ENCODE measurements at regions not wholly inside any gene's neighbourhood (a gene's known extent, or its start where the extent isn't known, plus 50 kb on each side); places are given as distances from the start of the nearest gene placed in this dataset.
"Not testable (repeated sequence)": the region's sequence is repeated elsewhere in the genome, so short reads cannot be mapped to it uniquely, and the experiment has no call there.

DNA sequence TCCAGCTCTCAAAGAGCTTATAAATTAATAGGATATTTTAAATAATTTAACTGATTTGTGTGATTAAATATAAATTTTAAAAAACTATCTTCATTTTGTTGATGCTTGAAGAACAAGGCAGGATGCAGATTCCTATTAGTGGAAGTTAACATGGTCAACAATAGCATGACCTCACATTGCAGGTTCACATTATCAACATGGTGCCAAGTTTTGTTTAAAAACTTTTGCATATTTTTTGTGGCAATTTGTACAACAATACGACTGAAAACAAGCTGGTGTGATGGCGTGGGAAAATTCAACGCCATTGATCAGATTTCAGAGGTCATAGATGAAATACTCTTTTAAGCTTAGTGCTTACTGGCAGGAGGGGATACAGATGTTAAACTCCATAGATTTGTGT lies 114.1 kb upstream of the MYO10 start:
- TF ChIP-seq POLR2AphosphoS5 (IDR thresholded peaks at IDR 0.05; ENCODE audit: borderline replicate concordance, low read depth, low read length) (no peak), EZH2 (IDR thresholded peaks at IDR 0.05) (no peak), FOXP2 (optimal IDR thresholded peaks at IDR 0.05; ENCODE audit: control extremely low read depth, extremely low read length, insufficient read depth) (no peak)
- no peak for DNase-seq (ENCODE audit: low read depth, low spot score)
- Histone ChIP-seq H3K9me3 (ENCODE audit: low read depth, low read length) (no peaks in the 10 kb centered on the region), H3K4me3 (no peak overlapping the region), H3K9ac (ENCODE audit: insufficient read length) (no peak overlapping the region), H3K27ac (no peak overlapping the region), H3K36me3 (ENCODE audit: insufficient read depth, low read length) (no peaks in the 10 kb centered on the region)

DNA sequence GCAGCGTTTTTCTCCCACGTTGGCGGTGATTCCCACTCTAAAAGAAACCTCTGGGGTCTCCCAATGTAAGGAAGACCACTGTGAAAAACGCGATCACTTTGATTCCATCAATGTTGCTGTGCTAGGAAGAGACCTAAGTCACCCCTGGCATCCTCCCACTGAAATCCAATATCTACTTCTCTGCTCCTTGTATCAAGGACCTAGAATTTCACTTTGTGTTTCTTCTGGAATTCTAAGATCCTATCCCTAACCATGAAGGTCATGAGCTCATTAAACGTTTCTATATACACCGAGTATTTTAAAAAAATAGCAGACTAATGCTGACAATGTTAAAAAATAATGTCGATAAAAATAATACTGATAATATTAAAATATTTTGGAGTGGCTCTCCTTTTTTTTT lies 118.8 kb upstream of the MYO10 start:
- Histone ChIP-seq H3K27ac (no peak overlapping the region), H3K4me3 (no peak overlapping the region), H3K9ac (ENCODE audit: insufficient read length) (no peak overlapping the region), H3K9me3 (ENCODE audit: low read depth, low read length) (no peaks in the 10 kb centered on the region), H3K36me3 (ENCODE audit: insufficient read depth, low read length) (no peaks in the 10 kb centered on the region)
- DNase-seq (ENCODE audit: low read depth, low spot score), result no peak
- no peak for TF ChIP-seq FOXP2 (optimal IDR thresholded peaks at IDR 0.05; ENCODE audit: control extremely low read depth, extremely low read length, insufficient read depth)
- no peak for TF ChIP-seq EZH2 (IDR thresholded peaks at IDR 0.05)
- TF ChIP-seq POLR2AphosphoS5 (IDR thresholded peaks at IDR 0.05; ENCODE audit: borderline replicate concordance, low read depth, low read length), result no peak

DNA sequence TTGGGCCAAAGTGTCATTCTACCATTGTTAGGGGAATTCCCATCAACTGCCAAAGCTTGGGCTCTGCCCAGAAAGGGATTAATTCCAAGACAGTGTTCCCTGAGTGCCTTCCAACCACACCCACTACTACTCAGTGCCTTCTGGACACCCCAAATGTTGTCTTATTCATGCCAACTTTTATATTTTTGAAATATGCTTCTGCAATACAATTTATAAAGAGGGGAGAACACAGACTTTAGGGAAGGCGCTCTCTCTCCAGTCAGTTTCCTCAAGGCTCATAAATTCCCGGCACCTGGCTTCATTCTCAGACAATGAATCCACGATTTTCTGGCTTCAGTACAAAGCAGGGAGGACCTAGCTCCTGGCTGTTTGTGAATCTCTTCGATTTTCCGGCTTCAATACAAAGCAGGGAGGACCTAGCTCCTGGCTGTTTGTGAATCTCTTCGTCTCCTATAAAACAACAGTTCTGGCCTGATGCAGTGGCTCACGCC lies 120.1 kb upstream of the MYO10 start:
- no peak for DNase-seq (ENCODE audit: low read depth, low spot score)
- H3K36me3 ChIP-seq (ENCODE audit: insufficient read depth, low read length), result no peaks in the 10 kb centered on the region
- H3K9ac ChIP-seq (ENCODE audit: insufficient read length), result no peak overlapping the region
- TF ChIP-seq EZH2 (IDR thresholded peaks at IDR 0.05), result no peak
- TF ChIP-seq FOXP2 (optimal IDR thresholded peaks at IDR 0.05; ENCODE audit: control extremely low read depth, extremely low read length, insufficient read depth), result no peak
- no peak for TF ChIP-seq POLR2AphosphoS5 (IDR thresholded peaks at IDR 0.05; ENCODE audit: borderline replicate concordance, low read depth, low read length)
- H3K9me3 ChIP-seq (ENCODE audit: low read depth, low read length), result no peaks in the 10 kb centered on the region
- H3K4me3 ChIP-seq, result no peak overlapping the region
- H3K27ac ChIP-seq, result no peak overlapping the region

DNA sequence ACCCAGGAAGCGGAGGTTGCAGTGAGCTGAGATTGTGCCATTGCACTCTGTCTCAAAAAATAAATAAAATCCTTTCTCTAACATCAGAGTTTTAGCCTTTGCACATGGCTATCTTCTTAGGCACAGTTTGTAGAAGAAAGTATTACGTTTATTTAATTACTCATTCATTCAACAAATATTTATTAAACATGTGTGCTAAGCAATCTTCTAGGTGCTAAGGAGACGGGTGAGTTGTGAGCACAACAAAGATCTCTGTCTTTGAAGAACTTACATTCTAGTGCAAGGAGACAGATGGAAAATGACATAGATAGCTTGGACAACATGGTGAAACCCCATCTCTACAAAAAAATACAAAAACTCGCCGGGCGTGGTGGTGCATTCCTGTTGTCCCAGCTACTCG lies 122.3 kb upstream of the MYO10 start:
- Histone ChIP-seq H3K36me3 (ENCODE audit: insufficient read depth, low read length) (no peaks in the 10 kb centered on the region), H3K27ac (no peak overlapping the region), H3K9me3 (ENCODE audit: low read depth, low read length) (no peaks in the 10 kb centered on the region), H3K4me3 (no peak overlapping the region), H3K9ac (ENCODE audit: insufficient read length) (no peak overlapping the region)
- TF ChIP-seq EZH2 (IDR thresholded peaks at IDR 0.05), result no peak
- TF ChIP-seq POLR2AphosphoS5 (IDR thresholded peaks at IDR 0.05; ENCODE audit: borderline replicate concordance, low read depth, low read length), result no peak
- TF ChIP-seq FOXP2 (optimal IDR thresholded peaks at IDR 0.05; ENCODE audit: control extremely low read depth, extremely low read length, insufficient read depth), result no peak
- DNase-seq (ENCODE audit: low read depth, low spot score), result no peak

DNA sequence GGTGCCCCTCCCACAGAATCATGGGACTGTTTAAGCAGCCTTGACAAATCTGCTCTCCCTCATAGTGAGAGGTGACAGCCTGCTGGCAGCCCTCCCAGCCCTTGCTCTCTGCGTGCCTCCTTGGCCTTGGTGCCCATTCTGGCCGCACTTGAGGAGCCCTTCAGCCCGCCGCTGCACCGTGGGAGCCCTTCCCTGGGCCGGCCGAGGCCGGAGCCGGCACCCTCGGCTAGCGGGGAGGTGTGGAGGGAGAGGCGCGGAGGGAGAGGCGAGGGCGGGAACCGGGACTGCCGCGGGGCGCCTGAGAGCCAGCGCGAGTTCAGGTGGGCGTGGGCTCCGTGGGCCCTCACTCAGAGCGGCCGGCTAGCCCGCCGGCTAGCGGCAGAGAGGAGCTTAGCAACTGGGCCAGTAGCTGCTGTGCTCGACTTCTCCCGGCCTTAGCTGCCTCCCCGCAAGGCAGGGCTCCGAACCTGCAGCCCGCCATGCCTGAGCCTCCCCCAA lies 125.9 kb upstream of the MYO10 start:
- TF ChIP-seq FOXP2 (optimal IDR thresholded peaks at IDR 0.05; ENCODE audit: control extremely low read depth, extremely low read length, insufficient read depth), result no peak
- no peak for TF ChIP-seq EZH2 (IDR thresholded peaks at IDR 0.05)
- TF ChIP-seq POLR2AphosphoS5 (IDR thresholded peaks at IDR 0.05; ENCODE audit: borderline replicate concordance, low read depth, low read length), result no peak
- Histone ChIP-seq H3K9me3 (ENCODE audit: low read depth, low read length) (no peaks in the 10 kb centered on the region), H3K4me3 (no peak overlapping the region), H3K36me3 (ENCODE audit: insufficient read depth, low read length) (no peaks in the 10 kb centered on the region), H3K27ac (no peak overlapping the region), H3K9ac (ENCODE audit: insufficient read length) (no peak overlapping the region)
- no peak for DNase-seq (ENCODE audit: low read depth, low spot score)

DNA sequence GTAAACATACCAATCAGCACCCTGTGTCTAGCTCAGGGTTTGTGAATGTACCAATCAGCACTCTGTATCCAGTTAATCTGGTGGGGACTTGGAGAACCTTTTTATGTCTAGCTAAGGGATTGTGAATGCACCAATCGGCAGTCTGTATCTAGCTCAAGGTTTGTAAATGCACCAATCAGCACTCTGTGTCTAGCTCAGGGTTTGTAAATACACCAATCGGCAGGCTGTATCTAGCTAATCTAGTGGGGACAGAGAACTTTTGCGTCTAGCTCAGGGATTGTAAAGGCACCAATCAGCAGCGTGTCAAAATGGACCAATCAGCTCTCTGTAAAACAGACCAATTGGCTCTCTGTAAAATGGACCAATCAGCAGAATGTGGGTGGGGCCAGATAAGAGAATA lies 126.7 kb upstream of the MYO10 start:
- H3K4me3 ChIP-seq; H3K9ac ChIP-seq (ENCODE audit: insufficient read length); DNase-seq (ENCODE audit: low read depth, low spot score); H3K9me3 ChIP-seq (ENCODE audit: low read depth, low read length); H3K36me3 ChIP-seq (ENCODE audit: insufficient read depth, low read length); H3K27ac ChIP-seq: not testable (repeated sequence)

DNA sequence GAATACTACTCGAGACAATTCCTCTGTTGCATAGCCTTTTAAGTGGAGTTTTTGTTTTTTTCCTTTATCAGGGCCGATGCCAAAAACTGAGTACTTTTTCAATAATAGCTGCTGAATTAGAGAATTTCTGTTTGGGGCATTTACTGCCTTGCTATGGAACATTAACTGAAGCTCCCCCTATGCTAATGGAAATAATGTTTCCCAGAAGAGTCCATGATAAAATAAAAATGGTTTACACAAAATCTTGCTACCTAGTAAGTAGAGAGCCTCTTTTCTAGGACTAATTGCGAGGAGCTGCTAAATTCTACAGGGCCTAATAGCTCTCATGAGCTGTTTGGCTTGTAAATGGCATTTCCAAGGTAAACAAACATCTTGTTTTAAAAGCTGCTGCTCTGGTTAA lies 128.2 kb upstream of the MYO10 start:
- H3K4me3 ChIP-seq, result no peak overlapping the region
- H3K9ac ChIP-seq (ENCODE audit: insufficient read length), result no peak overlapping the region
- no peaks in the 10 kb centered on the region for H3K36me3 ChIP-seq (ENCODE audit: insufficient read depth, low read length)
- H3K9me3 ChIP-seq (ENCODE audit: low read depth, low read length), result no peaks in the 10 kb centered on the region
- no peak for DNase-seq (ENCODE audit: low read depth, low spot score)
- no peak overlapping the region for H3K27ac ChIP-seq
- TF ChIP-seq FOXP2 (optimal IDR thresholded peaks at IDR 0.05; ENCODE audit: control extremely low read depth, extremely low read length, insufficient read depth) (no peak), EZH2 (IDR thresholded peaks at IDR 0.05) (no peak), POLR2AphosphoS5 (IDR thresholded peaks at IDR 0.05; ENCODE audit: borderline replicate concordance, low read depth, low read length) (no peak)

DNA sequence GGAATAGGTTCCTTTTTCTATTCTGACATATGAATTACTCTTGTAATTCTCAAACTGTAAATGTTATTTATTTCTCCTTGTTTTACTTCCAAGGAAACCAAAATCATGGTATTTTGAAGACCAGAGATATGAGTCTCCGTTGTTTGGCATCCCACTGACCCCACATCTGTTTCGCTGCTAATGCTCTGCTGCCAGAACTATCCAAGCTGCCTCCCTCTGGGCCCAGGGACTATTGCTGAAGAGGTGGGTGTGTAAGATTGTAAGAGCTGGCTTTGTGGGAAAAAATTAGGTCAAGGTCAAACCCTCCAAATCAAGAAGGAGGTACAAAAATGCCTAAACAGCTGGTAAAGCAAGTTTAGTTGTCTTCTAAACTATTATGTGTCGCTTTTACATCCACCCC lies 129.4 kb upstream of the MYO10 start:
- no peaks in the 10 kb centered on the region for H3K36me3 ChIP-seq (ENCODE audit: insufficient read depth, low read length)
- H3K4me3 ChIP-seq, result no peak overlapping the region
- no peaks in the 10 kb centered on the region for H3K9me3 ChIP-seq (ENCODE audit: low read depth, low read length)
- TF ChIP-seq EZH2 (IDR thresholded peaks at IDR 0.05) (no peak), FOXP2 (optimal IDR thresholded peaks at IDR 0.05; ENCODE audit: control extremely low read depth, extremely low read length, insufficient read depth) (no peak), POLR2AphosphoS5 (IDR thresholded peaks at IDR 0.05; ENCODE audit: borderline replicate concordance, low read depth, low read length) (no peak)
- H3K9ac ChIP-seq (ENCODE audit: insufficient read length), result no peak overlapping the region
- no peak overlapping the region for H3K27ac ChIP-seq
- DNase-seq (ENCODE audit: low read depth, low spot score), result no peak

DNA sequence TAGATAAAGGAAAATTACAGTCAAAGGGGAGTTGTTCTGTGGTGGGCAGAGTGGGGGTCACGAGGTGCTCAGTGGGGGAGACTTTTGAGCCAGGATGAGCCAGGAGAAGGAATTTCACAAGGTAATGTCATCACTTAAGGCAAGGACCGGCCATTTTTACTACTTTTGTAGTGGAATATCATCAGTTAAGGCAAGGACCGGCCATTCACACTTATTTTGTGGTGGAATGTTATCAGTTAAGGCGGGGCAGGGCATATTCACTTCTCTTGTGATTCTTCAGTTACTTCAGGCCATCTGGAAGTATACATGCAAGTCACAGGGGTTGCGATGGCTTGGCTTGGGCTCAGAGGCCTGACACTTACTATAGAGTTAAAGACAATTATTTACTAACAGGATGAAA lies 129.9 kb upstream of the MYO10 start:
- H3K36me3 ChIP-seq (ENCODE audit: insufficient read depth, low read length); DNase-seq (ENCODE audit: low read depth, low spot score); H3K9ac ChIP-seq (ENCODE audit: insufficient read length); H3K9me3 ChIP-seq (ENCODE audit: low read depth, low read length); H3K27ac ChIP-seq; H3K4me3 ChIP-seq: not testable (repeated sequence)
